ENCODE measurements at regions not wholly inside any gene's neighbourhood (a gene's known extent, or its start where the extent isn't known, plus 50 kb on each side); places are given as distances from the start of the nearest gene placed in this dataset.

GRCh38 chr3:87045473-87045872 is 54.5 kb upstream of the VGLL3 start:
- TF ChIP-seq, protein P1, sequence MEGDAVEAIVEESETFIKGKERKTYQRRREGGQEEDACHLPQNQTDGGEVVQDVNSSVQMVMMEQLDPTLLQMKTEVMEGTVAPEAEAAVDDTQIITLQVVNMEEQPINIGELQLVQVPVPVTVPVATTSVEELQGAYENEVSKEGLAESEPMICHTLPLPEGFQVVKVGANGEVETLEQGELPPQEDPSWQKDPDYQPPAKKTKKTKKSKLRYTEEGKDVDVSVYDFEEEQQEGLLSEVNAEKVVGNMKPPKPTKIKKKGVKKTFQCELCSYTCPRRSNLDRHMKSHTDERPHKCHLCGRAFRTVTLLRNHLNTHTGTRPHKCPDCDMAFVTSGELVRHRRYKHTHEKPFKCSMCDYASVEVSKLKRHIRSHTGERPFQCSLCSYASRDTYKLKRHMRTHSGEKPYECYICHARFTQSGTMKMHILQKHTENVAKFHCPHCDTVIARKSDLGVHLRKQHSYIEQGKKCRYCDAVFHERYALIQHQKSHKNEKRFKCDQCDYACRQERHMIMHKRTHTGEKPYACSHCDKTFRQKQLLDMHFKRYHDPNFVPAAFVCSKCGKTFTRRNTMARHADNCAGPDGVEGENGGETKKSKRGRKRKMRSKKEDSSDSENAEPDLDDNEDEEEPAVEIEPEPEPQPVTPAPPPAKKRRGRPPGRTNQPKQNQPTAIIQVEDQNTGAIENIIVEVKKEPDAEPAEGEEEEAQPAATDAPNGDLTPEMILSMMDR (IDR thresholded peaks at IDR 0.05): no peak
- TF ChIP-seq EP300 (IDR thresholded peaks at IDR 0.05) (no peak), POLR2AphosphoS5 (IDR thresholded peaks at IDR 0.05) (no peak)
